CD14-positive monocyte (primary cell): ENCODE measurements at regions not wholly inside any gene's neighbourhood (a gene's known extent, or its start where the extent isn't known, plus 50 kb on each side); places are given as distances from the start of the nearest gene placed in this dataset.

Source experiments
- DNase-seq, 3 donors: peaks; one replicate each; pipeline ENCODE4 v3.0.0-alpha.2; 2011 to 2022
- H2AFZ ChIP-seq: 2 replicates; pipeline ENCODE4 v1.6.0; 2012; ENCODE audit warnings: mild to moderate bottlenecking, low read depth, low read length, inconsistent platforms; ENCODE audit not compliant: insufficient read depth, poor library complexity, severe bottlenecking
- H3K27ac ChIP-seq, 2 donors: 1 replicate in 1 of 2; 2 replicates in 1 of 2; pipeline ENCODE4 v1.5.1; 2012 to 2013; ENCODE audit warnings: low read length in 2 of 2, control low read depth in 1 of 2, inconsistent platforms in 1 of 2, low read depth in 1 of 2, mild to moderate bottlenecking in 1 of 2
- H3K27me3 ChIP-seq, 2 donors: one replicate each; pipeline versions ENCODE4 v1.6.0 to v1.6.1; 2011 to 2013; ENCODE audit warnings: low read length in 2 of 2; ENCODE audit not compliant: control insufficient read depth in 2 of 2, insufficient read depth in 2 of 2
- H3K36me3 ChIP-seq, 2 donors: replicated peaks in 1 of 2; 1 replicate in 1 of 2; 2 replicates in 1 of 2; pipeline versions ENCODE4 v1.5.1 to v1.6.1; 2012 to 2013; ENCODE audit warnings: low read length in 2 of 2, control low read depth in 1 of 2, inconsistent platforms in 1 of 2, mild to moderate bottlenecking in 1 of 2; ENCODE audit not compliant: insufficient read depth in 2 of 2, control insufficient read depth in 1 of 2
- H3K4me1 ChIP-seq, 2 donors: 1 replicate in 1 of 2; 2 replicates in 1 of 2; pipeline versions ENCODE4 v1.5.1 to v1.6.1; 2012 to 2013; ENCODE audit warnings: low read length in 2 of 2, control low read depth in 1 of 2, inconsistent platforms in 1 of 2, mild to moderate bottlenecking in 1 of 2, moderate library complexity in 1 of 2; ENCODE audit not compliant: insufficient read depth in 2 of 2, control insufficient read depth in 1 of 2
- H3K4me2 ChIP-seq: replicated peaks from 2 replicates; pipeline ENCODE3; 2012; ENCODE audit warnings: low read length, moderate library complexity, mild to moderate bottlenecking; ENCODE audit not compliant: poor library complexity, severe bottlenecking; ENCODE audit errors: extremely low read depth
- H3K4me3 ChIP-seq, 3 experiments: fragments of 200-600 bp in 1 of 3; sonication (generic) in 1 of 3; replicated peaks in 1 of 3; 1 replicate in 2 of 3; 2 replicates in 1 of 3; pipeline ENCODE4 v1.5.1; 2011 to 2013; ENCODE audit warnings: low read length in 3 of 3, mild to moderate bottlenecking in 3 of 3, control low read depth in 2 of 3, low read depth in 2 of 3, inconsistent platforms in 1 of 3, moderate library complexity in 1 of 3
- H3K79me2 ChIP-seq: 2 replicates; pipeline ENCODE4 v1.6.0; 2012; ENCODE audit warnings: mild to moderate bottlenecking, control low read depth, inconsistent platforms, low read length, moderate library complexity; ENCODE audit not compliant: insufficient read depth
- H3K9ac ChIP-seq: 2 replicates; pipeline ENCODE4 v1.6.0; 2017; ENCODE audit warnings: low read length, mild to moderate bottlenecking; ENCODE audit not compliant: insufficient read depth, poor library complexity, severe bottlenecking
- H3K9me3 ChIP-seq, 2 donors: replicated peaks in 1 of 2; 1 replicate in 1 of 2; 2 replicates in 1 of 2; pipeline versions ENCODE4 v1.5.1 to v1.6.1; 2012 to 2013; ENCODE audit warnings: low read length in 2 of 2, control low read depth in 1 of 2; ENCODE audit not compliant: control insufficient read depth in 1 of 2, insufficient read depth in 1 of 2
- H4K20me1 ChIP-seq: 2 replicates; pipeline ENCODE4 v1.6.0; 2012; ENCODE audit warnings: mild to moderate bottlenecking, low read length, control low read depth, moderate library complexity; ENCODE audit not compliant: insufficient read depth
- H3K27ac Mint-ChIP-seq, 7 donors: one replicate each; pipeline ENCODE4 v1.8.0; 2020; ENCODE audit warnings: mild to moderate bottlenecking in 7 of 7, mixed read lengths in 7 of 7, moderate library complexity in 6 of 7, inconsistent platforms in 2 of 7
- H3K27me3 Mint-ChIP-seq, 3 donors: one replicate each; pipeline ENCODE4 v1.8.0; 2021 to 2022; ENCODE audit warnings: low read depth in 3 of 3, mild to moderate bottlenecking in 3 of 3, mixed read lengths in 3 of 3, moderate library complexity in 3 of 3, inconsistent platforms in 1 of 3
- H3K36me3 Mint-ChIP-seq, 2 donors: one replicate each; pipeline ENCODE4 v1.8.0; 2020; ENCODE audit warnings: mixed read lengths in 2 of 2, inconsistent platforms in 1 of 2, mild to moderate bottlenecking in 1 of 2
- H3K4me1 Mint-ChIP-seq: one replicate; pipeline ENCODE4 v1.8.0; 2020; ENCODE audit warnings: mild to moderate bottlenecking, mixed read lengths
- H3K4me3 Mint-ChIP-seq, 2 donors: one replicate each; pipeline ENCODE4 v1.8.0; 2020; ENCODE audit warnings: mild to moderate bottlenecking in 2 of 2, mixed read lengths in 2 of 2, moderate library complexity in 1 of 2
- H3K9me3 Mint-ChIP-seq, 7 donors: one replicate each; pipeline ENCODE4 v1.8.0; 2020 to 2022; ENCODE audit warnings: mixed read lengths in 7 of 7, mild to moderate bottlenecking in 6 of 7, moderate library complexity in 6 of 7, inconsistent platforms in 2 of 7
- WGBS: methylation state at CpG from one replicate; pipeline ENCODE4 v1.1.5; 2013; ENCODE audit warnings: missing lambda C conversion rate; ENCODE audit not compliant: insufficient coverage; 5-methylcytosine and 5-hydroxymethylcytosine counted together
- intact Hi-C, 2 donors: fragments of 100-400 bp; cut with micrococcal nuclease; formaldehyde crosslinking; loops; one replicate each; pipeline versions ENCODE4 v1.15.0 to v1.15.1; 2023
- TF ChIP-seq, protein P1 (sequence below): fragments of 200-600 bp; IDR thresholded peaks from one replicate; pipeline ENCODE4 v1.8.0; 2022; ENCODE audit warnings: antibody characterized with exemption, mild to moderate bottlenecking

DNA sequence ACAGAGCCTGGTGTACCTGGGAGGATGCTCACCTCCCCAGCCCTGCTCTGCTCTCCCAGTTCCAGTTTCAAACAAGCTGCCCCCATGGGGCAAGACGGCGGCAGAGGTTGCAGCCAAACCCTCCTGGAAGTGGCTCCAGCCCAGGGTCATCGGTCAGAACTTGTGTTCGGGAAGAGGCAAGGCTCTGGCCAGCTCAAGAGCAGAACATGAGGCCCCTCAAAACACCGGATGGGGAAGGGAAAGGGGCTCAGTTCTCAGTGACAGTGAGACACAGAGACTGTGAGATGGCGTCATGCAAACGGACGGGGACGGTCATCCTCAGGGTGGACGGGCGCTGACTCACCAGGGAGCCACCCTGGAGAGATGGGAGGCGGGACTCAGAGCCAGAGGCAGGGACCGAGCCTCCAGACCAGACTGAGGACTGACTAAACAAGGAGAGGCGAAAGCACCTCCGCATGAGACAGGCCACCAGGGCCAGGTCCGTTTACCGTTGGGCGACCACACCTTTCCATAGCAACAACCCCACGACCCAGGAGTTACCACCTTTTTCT, 63.9 kb upstream of the GALNT9 start:
- peaks cover 0 to 11% (median 3%) of the 10 kb centered on the region in 7 donors for H3K9me3 Mint-ChIP-seq
- no peak overlapping the region for H3K27ac ChIP-seq
- no peaks in the 10 kb centered on the region for H3K36me3 Mint-ChIP-seq
- H3K27me3 Mint-ChIP-seq = peaks cover 13 to 34% (median 27%) of the 10 kb centered on the region in 3 donors
- DNase-seq = no peak
- intact Hi-C loops = no loop called here
- peaks cover 4 to 5% of the 10 kb centered on the region in 2 donors for H3K9me3 ChIP-seq
- TF ChIP-seq, protein P1, sequence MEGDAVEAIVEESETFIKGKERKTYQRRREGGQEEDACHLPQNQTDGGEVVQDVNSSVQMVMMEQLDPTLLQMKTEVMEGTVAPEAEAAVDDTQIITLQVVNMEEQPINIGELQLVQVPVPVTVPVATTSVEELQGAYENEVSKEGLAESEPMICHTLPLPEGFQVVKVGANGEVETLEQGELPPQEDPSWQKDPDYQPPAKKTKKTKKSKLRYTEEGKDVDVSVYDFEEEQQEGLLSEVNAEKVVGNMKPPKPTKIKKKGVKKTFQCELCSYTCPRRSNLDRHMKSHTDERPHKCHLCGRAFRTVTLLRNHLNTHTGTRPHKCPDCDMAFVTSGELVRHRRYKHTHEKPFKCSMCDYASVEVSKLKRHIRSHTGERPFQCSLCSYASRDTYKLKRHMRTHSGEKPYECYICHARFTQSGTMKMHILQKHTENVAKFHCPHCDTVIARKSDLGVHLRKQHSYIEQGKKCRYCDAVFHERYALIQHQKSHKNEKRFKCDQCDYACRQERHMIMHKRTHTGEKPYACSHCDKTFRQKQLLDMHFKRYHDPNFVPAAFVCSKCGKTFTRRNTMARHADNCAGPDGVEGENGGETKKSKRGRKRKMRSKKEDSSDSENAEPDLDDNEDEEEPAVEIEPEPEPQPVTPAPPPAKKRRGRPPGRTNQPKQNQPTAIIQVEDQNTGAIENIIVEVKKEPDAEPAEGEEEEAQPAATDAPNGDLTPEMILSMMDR = no peak
- H3K4me3 Mint-ChIP-seq = no peak overlapping the region
- H3K4me3 ChIP-seq = no peak overlapping the region
- peak overlapping the region in 1 of 7 donors; percentile 24 for H3K27ac Mint-ChIP-seq
- H3K4me1 Mint-ChIP-seq = no peaks in the 10 kb centered on the region
- no peak overlapping the region for H3K4me2 ChIP-seq
- H3K4me1 ChIP-seq = no peaks in the 10 kb centered on the region
- no peak overlapping the region for H3K9ac ChIP-seq
- no peaks in the 10 kb centered on the region for H4K20me1 ChIP-seq
- no peaks in the 10 kb centered on the region for H3K79me2 ChIP-seq
- WGBS = 75% methylated on average over 17 of the region's 19 CpGs
- peaks cover 0 to 14% of the 10 kb centered on the region in 2 donors for H3K27me3 ChIP-seq
- no peaks in the 10 kb centered on the region for H3K36me3 ChIP-seq
- H2AFZ ChIP-seq = no peak overlapping the region

DNA sequence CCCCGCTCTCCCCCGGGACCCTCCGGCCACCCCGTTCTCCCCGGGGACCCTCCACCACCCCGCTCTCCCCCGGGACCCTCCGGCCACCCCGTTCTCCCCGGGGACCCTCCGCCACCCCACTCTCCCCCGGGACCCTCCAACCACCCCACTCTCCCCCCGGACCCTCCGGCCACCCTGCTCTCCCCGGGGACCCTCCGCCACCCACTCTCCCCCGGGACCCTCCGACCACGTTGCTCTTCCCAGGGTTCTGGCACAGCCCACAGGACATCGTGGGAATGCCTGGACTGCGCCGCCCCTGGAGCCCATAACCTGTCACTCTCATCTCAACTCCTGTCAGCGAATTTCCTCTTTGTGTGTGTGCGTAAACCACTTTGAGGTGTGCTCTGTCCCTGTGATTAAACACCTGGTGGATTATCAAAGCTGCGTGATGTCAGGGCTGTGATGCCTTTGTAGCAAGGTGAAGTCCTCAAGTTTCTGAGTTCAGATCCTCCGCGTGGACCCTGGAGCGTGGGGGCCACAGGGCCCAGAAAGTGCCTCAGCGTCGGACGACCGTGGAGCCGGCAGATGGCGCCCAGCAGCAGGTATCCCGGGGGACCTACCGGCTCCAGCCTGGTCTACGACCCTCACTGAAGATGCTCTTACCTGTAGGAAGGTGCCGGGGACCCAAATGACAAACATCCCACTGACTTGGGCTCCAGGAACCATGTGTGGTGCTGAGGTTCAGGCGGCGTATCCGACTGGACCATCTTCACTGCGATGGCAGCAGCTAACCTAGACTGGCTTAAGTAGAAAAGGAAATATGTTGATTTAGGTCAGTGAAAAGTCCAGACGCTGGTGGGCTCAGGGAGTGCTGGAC, 63.2 kb upstream of the GALNT9 start:
- Mint-ChIP-seq H3K9me3 (peaks cover 0 to 11% (median 3%) of the 10 kb centered on the region in 7 donors), H3K27ac (no peak overlapping the region), H3K36me3 (no peaks in the 10 kb centered on the region), H3K4me1 (no peaks in the 10 kb centered on the region), H3K27me3 (peaks cover 17 to 33% (median 28%) of the 10 kb centered on the region in 3 donors), H3K4me3 (no peak overlapping the region)
- Histone ChIP-seq H3K79me2 (no peaks in the 10 kb centered on the region), H3K9ac (no peak overlapping the region), H3K27me3 (peaks cover 0 to 13% of the 10 kb centered on the region in 2 donors), H3K4me1 (no peaks in the 10 kb centered on the region), H4K20me1 (no peaks in the 10 kb centered on the region), H3K36me3 (no peaks in the 10 kb centered on the region), H3K27ac (no peak overlapping the region), H3K4me2 (no peak overlapping the region), H2AFZ (no peak overlapping the region), H3K9me3 (peaks cover 4 to 5% of the 10 kb centered on the region in 2 donors), H3K4me3 (no peak overlapping the region)
- WGBS = 90% methylated on average over 25 of the region's 43 CpGs
- TF ChIP-seq, protein P1 = no peak
- no peak for DNase-seq
- intact Hi-C loops = no loop called here
